ENCODE measurements at regions not wholly inside any gene's neighbourhood (a gene's known extent, or its start where the extent isn't known, plus 50 kb on each side); places are given as distances from the start of the nearest gene placed in this dataset.

- DNase-seq (ENCODE audit: low spot score) (no peak), ATAC-seq (no peak)
- TF ChIP-seq CREB1 (CRISPR knock-in tag; IDR thresholded peaks at IDR 0.05) (no peak), RORB (CRISPR knock-in tag; IDR thresholded peaks at IDR 0.05) (no peak), SMAD3 (CRISPR knock-in tag; IDR thresholded peaks at IDR 0.05; ENCODE audit: borderline replicate concordance) (no peak), TEAD4 (CRISPR knock-in tag; IDR thresholded peaks at IDR 0.05) (no peak), ATF6 (CRISPR knock-in tag; IDR thresholded peaks at IDR 0.05) (no peak), ETV6 (CRISPR knock-in tag; IDR thresholded peaks at IDR 0.05) (no peak), ZNF317 (CRISPR knock-in tag; IDR thresholded peaks at IDR 0.05; ENCODE audit: borderline replicate concordance, low read depth) (no peak), GTF2I (CRISPR knock-in tag; conservative IDR thresholded peaks at IDR 0.05) (no peak), ZNF263 (CRISPR knock-in tag; IDR thresholded peaks at IDR 0.05; ENCODE audit: low read depth) (no peak), PRDM15 (CRISPR knock-in tag; IDR thresholded peaks at IDR 0.05) (no peak), FOXP1 (CRISPR knock-in tag; IDR thresholded peaks at IDR 0.05; ENCODE audit: borderline replicate concordance) (no peak), ZNF396 (CRISPR knock-in tag; IDR thresholded peaks at IDR 0.05; ENCODE audit: borderline replicate concordance) (no peak), CREM (CRISPR knock-in tag; IDR thresholded peaks at IDR 0.05) (no peak), MXD4 (CRISPR knock-in tag; IDR thresholded peaks at IDR 0.05; ENCODE audit: borderline replicate concordance) (no peak)
- TF ChIP-seq, protein P1, sequence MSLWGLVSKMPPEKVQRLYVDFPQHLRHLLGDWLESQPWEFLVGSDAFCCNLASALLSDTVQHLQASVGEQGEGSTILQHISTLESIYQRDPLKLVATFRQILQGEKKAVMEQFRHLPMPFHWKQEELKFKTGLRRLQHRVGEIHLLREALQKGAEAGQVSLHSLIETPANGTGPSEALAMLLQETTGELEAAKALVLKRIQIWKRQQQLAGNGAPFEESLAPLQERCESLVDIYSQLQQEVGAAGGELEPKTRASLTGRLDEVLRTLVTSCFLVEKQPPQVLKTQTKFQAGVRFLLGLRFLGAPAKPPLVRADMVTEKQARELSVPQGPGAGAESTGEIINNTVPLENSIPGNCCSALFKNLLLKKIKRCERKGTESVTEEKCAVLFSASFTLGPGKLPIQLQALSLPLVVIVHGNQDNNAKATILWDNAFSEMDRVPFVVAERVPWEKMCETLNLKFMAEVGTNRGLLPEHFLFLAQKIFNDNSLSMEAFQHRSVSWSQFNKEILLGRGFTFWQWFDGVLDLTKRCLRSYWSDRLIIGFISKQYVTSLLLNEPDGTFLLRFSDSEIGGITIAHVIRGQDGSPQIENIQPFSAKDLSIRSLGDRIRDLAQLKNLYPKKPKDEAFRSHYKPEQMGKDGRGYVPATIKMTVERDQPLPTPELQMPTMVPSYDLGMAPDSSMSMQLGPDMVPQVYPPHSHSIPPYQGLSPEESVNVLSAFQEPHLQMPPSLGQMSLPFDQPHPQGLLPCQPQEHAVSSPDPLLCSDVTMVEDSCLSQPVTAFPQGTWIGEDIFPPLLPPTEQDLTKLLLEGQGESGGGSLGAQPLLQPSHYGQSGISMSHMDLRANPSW (CRISPR knock-in tag; conservative IDR thresholded peaks at IDR 0.05; ENCODE audit: low read depth) = no peak
- TF ChIP-seq, protein P2, sequence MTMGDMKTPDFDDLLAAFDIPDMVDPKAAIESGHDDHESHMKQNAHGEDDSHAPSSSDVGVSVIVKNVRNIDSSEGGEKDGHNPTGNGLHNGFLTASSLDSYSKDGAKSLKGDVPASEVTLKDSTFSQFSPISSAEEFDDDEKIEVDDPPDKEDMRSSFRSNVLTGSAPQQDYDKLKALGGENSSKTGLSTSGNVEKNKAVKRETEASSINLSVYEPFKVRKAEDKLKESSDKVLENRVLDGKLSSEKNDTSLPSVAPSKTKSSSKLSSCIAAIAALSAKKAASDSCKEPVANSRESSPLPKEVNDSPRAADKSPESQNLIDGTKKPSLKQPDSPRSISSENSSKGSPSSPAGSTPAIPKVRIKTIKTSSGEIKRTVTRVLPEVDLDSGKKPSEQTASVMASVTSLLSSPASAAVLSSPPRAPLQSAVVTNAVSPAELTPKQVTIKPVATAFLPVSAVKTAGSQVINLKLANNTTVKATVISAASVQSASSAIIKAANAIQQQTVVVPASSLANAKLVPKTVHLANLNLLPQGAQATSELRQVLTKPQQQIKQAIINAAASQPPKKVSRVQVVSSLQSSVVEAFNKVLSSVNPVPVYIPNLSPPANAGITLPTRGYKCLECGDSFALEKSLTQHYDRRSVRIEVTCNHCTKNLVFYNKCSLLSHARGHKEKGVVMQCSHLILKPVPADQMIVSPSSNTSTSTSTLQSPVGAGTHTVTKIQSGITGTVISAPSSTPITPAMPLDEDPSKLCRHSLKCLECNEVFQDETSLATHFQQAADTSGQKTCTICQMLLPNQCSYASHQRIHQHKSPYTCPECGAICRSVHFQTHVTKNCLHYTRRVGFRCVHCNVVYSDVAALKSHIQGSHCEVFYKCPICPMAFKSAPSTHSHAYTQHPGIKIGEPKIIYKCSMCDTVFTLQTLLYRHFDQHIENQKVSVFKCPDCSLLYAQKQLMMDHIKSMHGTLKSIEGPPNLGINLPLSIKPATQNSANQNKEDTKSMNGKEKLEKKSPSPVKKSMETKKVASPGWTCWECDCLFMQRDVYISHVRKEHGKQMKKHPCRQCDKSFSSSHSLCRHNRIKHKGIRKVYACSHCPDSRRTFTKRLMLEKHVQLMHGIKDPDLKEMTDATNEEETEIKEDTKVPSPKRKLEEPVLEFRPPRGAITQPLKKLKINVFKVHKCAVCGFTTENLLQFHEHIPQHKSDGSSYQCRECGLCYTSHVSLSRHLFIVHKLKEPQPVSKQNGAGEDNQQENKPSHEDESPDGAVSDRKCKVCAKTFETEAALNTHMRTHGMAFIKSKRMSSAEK (CRISPR knock-in tag; IDR thresholded peaks at IDR 0.05; ENCODE audit: borderline replicate concordance) = no peak
- TF ChIP-seq, protein P3, sequence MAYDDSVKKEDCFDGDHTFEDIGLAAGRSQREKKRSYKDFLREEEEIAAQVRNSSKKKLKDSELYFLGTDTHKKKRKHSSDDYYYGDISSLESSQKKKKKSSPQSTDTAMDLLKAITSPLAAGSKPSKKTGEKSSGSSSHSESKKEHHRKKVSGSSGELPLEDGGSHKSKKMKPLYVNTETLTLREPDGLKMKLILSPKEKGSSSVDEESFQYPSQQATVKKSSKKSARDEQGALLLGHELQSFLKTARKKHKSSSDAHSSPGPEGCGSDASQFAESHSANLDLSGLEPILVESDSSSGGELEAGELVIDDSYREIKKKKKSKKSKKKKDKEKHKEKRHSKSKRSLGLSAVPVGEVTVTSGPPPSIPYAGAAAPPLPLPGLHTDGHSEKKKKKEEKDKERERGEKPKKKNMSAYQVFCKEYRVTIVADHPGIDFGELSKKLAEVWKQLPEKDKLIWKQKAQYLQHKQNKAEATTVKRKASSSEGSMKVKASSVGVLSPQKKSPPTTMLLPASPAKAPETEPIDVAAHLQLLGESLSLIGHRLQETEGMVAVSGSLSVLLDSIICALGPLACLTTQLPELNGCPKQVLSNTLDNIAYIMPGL (CRISPR knock-in tag; IDR thresholded peaks at IDR 0.05) = no peak
- H3K9me3 Mint-ChIP-seq = no peaks in the 10 kb centered on the region
- POLR2A ChIA-PET = no interaction called here
- no peak overlapping the region for H3K27ac Mint-ChIP-seq
- no peaks in the 10 kb centered on the region for H3K36me3 Mint-ChIP-seq
- H3K4me1 Mint-ChIP-seq = 0 out of 2 replicates have a peak, but pooled peaks cover 6% of the 10 kb centered on the region
- CTCF ChIA-PET = no interaction called here
- no peaks in the 10 kb centered on the region for H3K27me3 Mint-ChIP-seq (ENCODE audit: low read depth)
- no peak overlapping the region for H3K4me3 Mint-ChIP-seq
Measured at GRCh38 chr2:29983308-29983707, 61.9 kb upstream of the ALK start.

Data from WTC11 (cell line).